DMS53 (cell line): ENCODE measurements at regions not wholly inside any gene's neighbourhood (a gene's known extent, or its start where the extent isn't known, plus 50 kb on each side); places are given as distances from the start of the nearest gene placed in this dataset.

Experiments
- DNase-seq: peaks from one replicate; lab custom pipeline; 2025; lab: John Stamatoyannopoulos, UW

DNA sequence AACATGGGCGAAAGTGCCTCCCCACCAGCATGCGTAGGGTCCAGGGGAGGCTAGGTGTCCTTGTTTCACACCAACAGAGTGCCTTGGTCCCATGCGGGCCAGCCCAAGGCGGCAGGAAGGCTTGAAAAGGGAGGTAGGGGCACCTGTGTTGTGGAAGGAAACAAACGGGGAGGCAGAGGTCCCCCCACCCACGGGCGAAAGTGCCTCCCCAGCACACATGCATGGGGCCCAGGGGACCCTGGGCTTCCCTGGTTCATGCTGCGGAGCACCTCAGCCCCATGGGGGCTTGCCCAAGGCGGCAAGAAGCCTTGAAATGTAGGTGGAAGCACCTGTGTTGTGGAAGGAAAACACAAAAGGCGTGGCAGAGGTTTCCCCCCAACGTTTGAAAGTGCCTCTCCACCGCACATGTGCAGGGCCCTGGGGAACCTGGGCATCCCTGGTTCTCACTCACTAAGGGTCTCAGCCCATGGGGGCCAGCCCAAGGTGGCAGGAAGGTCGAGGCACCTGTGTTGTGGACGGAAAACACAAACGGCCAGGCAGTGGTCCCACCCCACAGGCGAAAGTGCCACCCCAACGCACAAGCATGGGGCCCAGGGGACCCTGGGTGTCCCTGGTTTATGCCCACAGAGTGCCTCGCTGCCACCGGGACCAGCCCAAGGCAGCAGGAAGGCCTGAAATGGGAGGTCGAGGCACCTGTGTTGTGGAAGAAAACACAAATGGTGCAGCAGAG is 374.7 kb downstream of the ALG10 start:
- no peak for DNase-seq

DNA sequence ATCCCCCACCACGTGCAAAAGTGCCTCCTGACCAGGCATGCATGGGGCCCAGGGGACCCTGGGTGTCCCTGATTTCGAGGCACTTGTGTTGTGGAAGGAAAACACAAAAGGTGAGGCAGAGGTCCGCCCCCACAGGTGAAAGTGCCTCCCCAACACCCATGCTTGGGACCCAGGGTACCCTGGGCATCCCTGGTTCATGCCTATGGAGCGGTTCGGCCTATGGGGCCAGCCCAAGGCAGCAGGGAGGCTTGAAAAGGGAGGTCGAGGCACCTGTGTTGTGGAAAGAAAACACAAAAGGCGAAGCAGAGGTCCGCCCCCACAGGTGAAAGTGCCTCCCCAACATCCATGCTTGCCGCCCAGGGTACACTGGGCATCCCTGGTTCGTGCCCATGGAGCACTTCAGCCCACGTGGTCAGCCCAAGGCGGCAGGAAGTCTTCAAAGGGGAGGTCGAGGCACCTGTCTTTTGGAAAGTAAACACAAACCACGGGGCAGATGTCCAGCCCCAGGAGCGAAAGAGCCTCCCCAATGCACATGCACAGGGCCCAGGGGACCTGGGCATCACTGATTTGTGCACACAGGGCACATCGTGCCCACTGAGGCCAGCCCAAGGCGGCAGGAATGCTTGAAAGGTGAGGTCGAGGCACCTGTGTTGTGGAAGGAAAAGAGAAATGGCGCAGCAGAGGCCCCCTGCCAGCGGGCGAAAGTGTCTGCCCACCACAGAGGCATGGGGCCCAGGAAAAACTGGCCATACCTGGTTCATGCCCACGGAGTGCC is 375.5 kb downstream of the ALG10 start:
- no peak for DNase-seq

DNA sequence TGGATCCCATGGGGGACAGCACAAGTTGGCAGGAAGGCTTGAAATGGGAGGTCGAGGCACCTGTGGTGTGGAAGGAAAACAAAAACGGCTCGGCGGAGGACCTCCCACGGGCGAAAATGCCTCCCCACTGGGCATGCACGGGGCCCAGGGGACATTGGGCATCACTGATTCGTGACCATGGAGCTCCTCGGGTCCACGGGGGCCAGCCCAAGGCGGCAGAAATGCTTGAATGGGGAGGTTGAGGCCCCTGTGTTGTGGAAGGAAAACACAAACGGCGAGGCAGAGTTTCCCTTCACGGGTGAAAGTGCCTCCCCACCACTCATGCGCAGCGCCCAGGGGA is 376.0 kb downstream of the ALG10 start:
- no peak for DNase-seq

DNA sequence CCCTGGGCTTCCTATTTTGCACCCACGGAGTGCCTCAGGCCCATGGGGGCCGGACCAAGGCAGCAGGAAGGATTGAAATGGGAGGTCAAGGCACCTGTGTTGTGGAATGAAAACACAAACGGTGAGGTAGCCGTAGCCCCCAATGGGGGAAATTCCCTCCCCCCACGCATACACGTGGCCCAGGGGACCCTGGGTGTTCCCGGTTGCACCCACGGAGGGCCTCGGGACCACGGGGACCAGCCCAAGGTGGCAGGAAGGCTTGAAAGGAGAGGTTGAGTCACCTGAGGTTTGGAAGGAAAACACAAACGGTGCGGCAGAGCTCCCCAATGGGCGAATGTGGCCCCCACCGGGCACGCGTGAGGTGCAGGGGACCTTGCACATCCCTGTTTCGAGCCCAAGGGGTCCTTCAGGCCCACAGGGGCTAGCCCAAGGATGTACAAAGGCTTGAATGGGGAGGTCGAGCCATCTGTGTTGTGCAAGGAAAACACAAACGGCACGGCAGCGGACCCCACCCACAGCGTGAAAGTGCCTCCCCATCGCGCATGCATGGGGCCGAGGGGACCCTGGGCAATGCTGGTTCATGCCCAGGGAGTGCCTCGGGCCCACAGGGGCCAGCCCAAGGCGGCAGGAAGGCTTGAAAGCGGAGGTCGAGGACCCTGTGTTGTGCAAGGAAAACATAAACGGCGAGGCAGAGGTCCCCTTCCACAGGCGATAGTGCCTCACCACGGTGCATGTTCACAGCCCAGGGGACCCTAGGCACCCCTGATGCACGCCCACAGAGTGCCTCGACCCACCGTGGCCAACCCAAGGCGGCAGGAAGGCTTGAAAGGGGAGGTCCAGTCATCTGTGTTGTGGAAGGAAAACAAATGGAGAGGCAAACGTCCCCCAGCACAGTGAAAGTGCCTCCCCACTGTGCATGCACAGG is 376.7 kb downstream of the ALG10 start:
- no peak for DNase-seq

DNA sequence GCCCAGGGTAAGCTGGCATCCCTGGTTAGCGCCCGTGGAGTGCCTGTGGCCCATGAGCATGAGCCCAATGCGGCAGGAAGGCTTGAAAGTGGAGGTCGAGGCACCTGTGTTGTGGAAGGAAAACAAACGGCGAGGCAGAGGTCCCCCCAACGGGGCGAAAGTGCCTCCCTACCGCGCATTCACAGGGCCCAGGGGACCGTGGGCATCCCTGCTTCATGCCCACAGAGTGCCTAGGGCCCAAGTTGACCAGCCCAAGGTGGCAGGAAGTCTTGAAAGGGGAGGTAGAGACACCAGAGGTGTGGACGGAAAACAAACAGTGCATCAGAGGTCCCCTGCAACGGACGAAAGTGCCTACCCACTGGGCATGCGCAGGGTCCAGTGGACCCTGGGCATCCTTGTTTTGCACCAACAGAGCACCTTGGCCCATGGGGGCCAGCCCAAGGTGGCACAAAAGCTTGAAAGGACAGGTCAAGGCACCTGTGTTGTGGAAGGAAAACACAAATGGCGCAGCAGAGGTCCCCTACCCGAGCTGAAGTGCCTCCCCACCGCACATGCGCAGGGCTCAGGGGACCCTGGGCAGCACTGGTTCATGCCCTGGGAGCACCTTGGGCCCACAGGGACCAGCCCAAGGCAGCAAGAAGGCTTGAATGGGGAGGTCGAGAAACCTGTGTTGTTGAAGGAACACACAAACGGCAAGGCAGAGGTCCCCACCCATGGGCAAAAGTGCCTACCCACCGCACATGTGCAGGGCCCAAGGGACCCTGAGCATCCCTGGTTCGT is 377.5 kb downstream of the ALG10 start:
- no peak for DNase-seq

DNA sequence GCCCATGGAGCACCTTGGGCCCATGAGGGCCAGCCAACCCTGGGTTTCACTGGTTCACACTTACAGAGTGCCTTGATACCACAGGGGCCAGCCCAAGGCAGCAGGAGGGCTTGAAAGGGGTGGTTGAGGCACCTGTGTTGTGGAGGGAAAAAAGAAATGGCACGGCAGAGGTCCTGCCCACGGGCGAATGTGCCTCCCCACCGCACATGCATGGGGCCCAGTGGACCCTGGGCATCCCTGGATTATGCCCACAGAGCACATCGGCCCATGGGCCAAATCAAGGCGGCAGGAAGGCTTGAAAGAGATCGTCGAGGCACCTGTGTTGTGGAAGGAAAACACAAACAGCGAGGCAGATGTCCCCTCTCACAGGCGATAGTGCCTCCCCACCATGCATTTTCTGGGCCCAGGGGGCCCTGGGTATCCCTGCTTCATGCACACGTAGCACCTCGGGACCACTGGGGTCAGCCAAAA is 378.1 kb downstream of the ALG10 start:
- DNase-seq: no peak

DNA sequence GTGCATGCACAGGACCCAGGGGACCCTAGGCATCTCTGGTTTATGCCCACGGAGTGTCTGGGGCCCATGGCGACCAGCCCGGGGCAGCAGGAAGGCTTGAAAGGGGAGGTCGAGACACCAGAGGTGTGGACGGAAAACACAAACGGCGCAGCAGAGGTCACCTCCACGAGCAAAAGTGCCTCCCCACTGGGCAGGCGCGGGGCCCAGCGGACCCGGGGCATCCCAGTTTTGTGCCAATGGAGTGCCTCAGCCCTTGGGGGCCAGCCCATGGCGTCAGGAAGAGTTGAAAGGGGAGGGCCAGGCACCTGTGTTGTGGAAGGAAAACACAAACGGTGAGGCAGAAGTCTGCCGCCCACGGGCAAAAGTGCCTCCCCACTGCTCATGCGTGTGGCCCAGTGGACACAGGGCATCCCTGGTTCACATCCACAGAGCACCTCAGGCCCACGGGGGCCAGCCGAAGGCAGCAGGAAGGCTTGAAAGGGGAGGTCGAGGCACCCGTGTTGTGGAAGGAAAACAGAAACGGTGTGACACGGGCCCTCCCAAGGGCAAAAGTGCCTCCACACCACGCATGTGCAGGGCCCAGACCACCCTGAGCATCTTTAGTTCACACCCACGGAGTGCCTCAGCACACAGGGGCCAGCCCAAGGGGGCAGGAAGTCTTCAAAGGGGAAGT is 378.8 kb downstream of the ALG10 start:
- no peak for DNase-seq

DNA sequence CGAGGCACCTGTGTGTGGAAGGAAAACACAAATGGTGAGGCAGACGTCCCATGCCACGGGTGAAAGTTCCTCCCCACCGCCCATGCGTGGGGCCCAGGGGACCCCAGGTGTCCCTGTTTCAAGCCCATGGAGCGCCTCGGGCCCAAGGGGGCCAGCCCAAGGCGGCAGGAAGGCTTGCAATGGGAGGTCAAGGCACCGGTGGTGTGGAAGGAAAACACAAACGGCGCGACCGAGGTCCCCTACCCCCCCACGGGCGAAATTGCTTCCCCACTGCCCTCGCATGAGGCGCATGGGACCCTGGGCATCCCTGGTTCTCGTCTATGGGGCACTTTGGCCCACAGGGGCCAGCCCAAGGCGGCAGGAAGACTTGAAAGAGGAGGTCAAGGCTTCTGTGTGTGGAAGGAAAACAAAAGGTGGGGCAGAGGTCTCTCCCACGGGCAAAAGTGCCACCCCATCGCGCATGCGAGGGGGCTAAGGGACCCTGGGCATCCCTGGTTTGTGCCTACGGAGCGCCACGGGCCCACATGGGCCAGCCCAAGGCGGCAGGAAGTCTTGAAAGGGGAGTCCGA is 379.4 kb downstream of the ALG10 start:
- no peak for DNase-seq

DNA sequence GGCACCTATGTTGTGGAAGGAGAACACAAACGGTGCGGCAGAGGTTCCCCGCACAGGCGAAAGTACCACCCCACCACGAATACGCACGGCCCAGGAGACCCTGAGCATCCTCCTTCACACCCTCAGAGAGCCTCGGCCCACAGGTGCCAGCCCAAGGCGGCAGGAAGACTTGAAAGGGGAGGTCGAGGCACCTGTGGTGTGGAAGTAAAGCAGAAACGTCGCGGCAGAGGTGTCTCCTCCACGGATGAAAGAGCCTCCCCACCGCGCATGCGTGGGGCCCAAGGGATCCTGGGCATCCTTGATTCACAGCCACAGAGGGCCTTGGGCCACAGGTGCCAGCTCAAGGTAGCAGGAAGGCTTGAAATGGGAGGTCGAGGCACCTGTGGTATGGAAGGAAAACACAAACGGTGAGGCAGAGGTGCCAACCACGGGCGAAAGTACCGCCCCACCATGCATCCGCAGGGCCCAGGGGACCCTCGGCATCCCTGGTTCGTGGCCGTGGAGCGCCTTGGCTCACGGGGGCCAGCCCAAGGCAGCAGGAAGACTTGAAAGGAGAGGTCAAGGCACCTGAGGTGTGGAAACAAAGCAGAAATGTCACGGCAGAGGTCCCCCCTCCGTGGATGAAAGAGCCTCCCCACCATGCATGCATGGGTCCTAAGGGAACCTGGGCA is 380.1 kb downstream of the ALG10 start:
- DNase-seq: no peak

DNA sequence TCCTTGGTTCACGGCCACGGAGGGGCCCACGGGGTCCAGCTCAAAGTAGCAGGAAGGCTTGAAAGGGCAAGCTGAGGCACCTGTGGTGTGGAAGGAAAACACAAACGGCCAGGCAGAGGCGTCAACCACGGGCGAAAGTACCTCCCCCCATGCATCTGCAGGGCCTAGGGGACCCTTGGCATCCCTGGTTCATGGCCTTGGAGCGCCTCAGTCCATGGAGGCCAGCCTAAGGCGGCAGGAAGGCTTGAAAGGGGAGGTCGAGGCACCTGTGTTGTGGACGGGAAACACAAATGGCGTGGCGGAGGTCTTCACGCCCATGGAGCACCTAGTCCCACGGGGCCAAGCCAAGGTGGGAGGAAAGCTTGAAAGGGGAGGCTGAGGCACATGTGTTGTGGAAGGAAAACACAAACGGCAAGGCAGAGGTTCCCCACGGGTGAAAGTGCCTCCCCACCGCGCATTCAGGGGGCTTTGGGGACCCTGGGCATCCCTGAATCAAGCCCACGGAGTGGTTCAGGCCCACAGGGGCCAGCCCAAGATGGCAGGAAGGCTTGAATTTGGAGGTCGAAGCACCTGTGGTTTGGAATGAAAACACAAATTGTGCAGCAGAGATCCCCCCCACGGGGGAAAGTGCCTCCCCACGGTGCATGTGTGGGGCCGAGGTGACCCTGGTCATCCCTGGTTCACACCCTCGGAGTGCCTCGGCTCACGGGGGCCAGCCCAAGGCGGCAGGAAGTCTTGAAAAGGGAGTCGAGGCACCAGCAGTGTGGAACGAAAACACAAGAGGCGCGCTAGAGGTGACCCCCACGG is 380.8 kb downstream of the ALG10 start:
- no peak for DNase-seq

DNA sequence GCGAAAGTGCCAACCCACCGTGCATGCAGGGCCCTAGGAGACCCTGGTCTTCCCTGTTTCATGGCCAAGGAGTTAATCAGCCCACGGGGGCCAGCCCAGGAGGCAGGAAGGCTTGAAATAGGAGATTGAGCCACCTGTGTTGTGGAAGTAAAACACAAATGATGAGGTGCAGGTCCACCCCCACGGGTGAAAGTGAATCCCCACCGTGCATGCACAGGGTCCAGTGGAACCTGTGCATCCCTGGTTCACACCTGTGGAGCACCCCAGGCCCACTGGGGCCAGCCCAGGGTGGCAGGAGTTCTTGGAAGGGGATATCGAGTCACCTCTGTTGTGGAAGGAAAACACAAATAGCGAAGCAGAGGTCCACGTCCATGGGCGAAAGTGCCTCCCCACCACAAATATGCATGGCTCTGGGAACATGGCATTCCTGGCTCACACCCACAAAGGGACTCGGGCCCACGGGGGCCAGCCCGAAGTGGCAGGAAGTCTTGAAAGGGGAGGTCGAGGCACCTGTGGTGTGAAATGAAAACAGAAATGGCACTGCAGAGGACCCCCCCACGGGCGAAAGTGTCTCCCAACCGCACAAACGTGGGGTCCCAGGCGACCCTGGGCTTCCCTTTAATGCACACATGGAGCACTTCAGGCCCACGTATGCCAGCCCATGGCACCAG is 381.5 kb downstream of the ALG10 start:
- DNase-seq: no peak

DNA sequence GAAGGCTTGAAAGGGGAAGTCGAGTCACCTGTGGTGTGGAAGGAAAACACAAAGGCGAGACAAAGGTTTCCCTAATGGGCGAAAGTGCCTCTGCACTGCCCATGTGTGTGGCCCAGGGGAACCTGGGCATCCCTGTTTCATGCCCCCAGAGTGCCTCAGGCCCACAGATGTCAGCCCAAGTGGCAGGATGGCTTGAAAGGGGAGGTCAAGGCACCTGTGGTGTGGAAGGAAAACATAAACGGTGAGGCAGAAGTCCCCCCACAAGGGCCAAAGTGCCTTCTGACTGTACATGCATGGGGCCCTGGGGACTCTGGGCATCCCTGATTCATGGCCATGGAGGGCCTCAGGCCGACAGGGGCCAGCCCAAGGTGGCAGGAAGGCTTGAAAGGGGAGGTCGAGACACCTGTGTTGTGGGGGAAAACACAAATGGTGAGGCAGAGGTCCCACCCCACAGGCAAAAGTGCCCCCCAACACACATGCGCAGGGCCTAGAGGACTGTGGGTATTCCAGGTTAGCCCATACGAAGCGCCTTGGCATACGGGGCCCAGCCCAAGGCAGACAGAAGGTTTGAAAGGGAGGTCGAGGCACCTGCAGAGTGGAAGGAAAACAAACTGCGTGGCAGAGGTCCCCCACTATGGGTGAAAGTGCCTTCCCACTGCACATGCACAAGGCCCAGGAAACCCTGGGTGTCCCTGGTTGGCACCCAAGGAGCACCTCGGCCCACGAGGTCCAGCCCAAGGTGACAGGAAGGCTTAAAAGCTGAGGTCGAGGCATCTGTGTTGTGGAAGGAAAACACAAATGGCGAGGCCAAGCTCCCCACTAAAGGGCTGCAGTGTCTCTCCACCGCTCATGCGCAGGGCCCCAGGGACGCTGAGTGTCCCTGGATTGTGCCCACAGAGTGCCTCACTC is 382.3 kb downstream of the ALG10 start:
- DNase-seq: no peak

DNA sequence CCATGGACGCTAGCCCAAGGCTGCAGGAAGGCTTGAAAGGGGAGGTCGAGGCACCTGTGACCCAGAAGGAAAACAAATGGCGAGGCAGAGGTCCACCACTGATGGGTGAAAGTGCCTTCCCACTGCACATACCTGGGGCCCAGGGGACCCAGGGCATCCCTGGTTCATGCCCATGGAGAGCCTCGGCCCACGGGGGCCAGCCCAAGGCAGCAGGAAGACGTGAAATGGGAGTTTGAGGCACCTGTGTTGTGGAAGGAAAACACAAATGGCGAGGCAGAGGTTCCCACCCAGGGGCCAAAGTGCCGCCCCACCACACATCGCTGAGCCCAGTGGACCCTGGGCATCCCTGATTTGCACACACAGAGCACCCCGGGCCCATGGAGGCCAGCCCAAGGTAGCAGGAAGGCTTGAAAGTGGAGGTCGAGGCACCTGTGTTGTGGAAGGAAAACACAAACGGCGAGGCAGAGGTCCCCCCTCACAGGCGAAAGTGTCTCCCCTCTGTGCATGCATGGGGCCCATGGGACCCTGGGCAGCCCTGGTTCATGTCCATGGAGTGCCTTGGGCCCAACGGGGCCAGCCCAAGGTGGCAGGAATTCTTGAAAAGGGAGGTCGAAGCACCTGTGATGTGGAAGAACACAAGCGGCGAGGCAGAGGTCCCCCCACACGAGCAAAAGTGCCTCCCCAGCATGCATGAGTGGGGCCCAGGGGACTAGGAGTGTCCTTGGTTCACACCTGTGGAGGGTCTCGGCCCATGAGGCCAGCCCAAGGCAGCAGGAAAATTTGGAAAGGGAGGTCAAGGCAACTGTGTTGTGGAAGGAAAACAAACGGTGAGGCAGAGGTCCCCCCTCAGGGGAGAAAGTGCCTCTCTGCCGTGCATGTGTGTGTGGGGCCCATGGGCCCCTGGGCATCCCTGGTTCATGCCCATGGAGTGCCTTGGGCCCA is 383.3 kb downstream of the ALG10 start:
- DNase-seq: no peak

DNA sequence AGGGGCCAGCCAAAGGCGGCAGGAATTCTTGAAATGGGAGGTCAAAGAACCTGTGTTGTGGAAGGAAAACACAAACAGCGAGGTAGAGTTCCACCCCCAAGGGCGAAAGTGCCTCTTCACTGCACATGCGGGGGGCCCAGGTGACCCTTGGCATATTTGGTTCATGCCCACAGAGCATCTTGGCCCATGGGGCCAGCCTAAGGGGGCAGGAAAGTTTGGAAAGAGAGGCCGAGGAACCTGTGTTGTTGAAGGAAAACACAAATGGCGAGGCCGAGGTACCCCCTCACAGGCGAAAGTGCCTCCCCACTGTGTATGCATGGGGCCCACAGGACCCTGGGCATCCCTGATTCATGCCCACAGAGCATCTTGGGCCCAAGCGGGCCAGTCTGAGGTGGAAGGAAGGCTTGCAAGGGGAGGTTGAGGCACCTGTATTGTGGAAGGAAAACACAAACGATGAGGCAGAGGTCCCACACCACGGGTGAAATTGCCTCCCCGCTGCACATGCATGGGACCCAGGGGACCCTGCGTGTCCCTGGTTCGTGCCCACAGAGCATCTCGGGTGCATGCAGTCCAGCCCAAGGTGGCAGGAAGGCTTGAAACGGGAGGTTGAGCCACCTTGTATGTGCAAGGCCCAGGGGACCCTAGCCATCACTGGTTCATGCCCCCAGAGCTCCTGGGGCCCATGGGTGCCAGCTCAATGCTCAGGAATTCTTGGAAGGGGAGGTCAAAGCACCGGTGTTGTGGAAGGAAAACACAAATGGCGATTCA is 384.1 kb downstream of the ALG10 start:
- DNase-seq: no peak

DNA sequence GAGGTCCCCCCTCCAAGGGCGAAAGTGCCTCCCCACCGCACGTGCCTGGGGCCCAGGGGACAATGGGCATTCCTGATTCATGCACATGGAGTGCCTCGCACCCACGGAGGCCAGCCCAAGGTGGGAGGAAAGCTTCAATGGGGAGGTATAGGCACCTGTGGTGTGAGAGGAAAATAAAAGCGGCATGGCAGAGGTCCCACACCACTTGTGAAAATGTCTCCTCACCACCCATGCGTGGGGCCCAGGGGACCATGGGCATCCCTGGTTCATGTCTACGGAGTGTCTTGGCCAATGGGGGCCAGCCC is 384.7 kb downstream of the ALG10 start:
- no peak for DNase-seq

DNA sequence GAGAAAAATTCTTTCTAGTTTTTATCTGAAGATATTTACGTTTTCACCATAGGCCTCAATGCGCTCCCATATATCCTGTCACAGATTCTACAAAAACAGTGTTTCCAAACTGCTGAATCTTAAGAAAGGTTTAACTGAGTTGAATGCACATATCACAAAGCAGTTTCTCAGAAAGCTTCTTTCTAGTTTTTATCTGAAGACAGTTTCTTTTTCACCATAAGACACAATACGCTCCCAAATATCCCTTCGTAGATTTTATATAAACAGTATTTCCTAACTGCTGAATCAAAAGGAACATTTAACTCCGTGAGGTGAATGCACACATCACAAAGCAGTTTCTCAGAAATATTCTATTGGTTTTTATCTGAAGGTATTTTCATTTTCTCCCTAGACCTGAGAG is 385.5 kb downstream of the ALG10 start:
- no peak for DNase-seq
